NCI-H2107 treated with DMSO at 0.1 percent for 48 hours (cell line): ENCODE measurements at regions not wholly inside any gene's neighbourhood (a gene's known extent, or its start where the extent isn't known, plus 50 kb on each side); places are given as distances from the start of the nearest gene placed in this dataset.

ENCODE experiments used
- DNase-seq: peaks from one replicate; lab custom pipeline; 2025; ENCODE audit not compliant: unreplicated experiment; lab: John Stamatoyannopoulos, UW

GRCh38 chr5:89513299-89514044 lies 630.5 kb upstream of the MEF2C start:
- no peak for DNase-seq

DNA sequence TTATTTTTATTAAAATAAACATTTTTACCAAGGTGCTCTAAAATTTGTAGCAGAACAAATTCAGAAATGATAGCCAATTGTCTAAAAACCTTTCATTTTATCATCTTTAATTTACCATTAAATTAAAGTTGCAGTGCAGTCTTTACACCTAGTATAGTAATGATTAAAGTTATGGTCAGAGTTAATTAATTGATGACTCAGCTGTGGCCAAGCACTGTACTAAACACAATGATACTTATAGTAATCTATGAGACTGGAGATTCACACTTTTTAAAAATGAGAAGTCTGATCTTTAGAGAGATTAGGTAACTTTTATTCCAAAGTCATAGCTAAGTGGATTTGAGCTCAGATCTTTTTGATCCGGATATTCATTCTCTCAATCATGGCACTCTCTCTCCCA lies 621.1 kb upstream of the MEF2C start:
- no peak for DNase-seq

DNA sequence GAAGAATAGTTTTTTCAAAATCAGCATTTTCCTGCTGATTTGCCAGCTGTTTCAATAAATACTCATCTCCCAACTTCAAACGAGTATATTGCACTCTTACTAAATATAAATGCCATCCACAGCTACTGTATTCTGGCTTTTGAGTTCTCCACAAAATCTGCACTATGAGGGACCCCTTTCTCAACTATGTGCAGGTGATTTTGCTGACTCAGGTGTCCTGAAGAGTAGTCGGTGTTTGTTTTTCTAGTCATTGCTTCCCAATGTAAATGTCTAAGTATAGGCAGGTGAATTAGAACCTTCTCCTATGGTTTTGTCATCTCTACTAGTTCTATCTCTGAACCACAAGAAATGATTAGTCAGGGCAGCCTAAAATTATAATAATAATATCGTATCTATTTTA lies 616.8 kb upstream of the MEF2C start:
- no peak for DNase-seq

GRCh38 chr5:89498699-89499098 lies 615.7 kb upstream of the MEF2C start:
- no peak for DNase-seq

GRCh38 chr5:89493414-89493813 lies 610.4 kb upstream of the MEF2C start:
- DNase-seq: no peak

GRCh38 chr5:89484962-89485361 lies 602.0 kb upstream of the MEF2C start:
- no peak for DNase-seq

DNA sequence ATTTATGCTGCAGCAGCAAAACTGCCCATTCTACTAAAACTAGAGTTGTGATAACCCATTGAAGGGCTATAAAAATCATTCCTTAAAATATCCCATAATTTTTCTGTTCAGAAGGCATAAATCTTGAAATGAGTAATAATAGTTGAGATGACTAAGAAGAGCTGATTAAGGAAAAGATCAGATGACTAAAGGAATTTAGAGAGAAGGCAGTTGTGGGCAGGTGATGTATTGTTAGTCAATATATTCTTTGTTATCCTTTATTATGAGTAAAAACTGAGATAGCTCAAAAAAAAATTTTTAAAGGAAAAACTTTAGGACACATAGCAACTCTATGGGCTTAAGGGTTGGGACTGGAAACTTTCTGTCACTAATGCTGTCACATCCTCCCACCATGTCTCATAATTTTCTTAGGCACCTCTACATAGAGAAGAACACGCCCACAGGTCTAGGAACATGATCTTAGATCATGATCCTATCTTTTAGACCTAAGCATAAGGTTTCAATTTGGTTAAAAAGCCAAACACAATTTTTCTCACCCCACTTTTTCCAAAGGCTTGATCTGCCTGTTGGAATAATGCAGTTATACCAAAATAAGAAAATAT lies 597.5 kb upstream of the MEF2C start:
- no peak for DNase-seq

DNA sequence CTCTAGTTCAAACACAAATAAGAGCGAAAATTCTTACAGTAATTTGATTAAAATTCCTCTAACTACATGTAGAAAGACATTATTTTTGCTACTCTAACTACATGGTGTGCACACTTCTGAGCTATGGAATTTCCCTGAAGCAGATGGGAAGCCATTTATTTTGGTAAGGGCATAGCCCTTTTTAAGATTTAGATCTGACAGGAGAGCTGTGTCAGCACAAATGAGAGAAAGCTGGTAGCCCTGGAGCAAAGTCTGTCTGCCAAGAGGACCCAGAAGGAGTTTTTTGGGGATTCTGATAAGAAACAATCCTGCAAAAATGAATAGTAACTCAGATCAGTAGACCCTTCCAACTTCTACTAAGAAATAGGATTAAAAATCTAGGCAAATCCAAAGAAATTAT lies 595.9 kb upstream of the MEF2C start:
- DNase-seq: no peak

DNA sequence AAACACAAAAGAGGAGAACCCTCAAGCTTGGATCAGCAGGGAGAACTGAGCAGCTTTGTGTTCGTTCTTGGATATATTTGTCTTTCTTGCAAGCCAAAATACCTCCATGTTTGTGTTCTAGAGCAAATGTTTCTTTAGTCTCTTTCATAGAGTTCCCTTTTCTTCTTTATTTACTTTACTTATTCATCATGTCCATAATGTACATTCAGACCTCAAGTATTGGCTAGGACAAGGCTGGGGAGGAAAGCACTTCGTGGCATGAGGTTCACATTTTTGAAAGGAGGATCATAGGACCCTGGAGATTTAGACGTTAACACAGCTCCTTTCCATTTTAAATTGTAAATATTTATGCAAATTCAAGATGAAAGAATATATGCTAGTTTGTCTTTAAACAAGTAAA lies 590.2 kb upstream of the MEF2C start:
- no peak for DNase-seq

DNA sequence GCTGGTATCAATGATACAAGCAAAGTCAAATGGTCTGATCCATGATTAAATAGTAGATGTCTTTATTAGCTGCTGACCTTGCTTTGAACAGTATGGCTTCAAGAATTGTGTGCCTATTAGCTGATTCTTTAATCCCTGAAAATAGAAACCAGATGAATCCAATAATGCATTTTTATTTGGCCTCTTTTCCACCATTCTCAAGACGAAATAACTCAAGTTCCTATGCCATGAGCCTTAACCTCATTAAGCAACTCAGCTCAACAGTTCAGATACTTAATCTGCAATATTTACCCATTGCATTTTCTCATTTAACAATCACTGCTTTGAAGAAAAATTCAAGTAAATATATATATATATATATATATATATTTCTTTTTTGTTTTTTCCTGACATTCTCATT lies 588.6 kb upstream of the MEF2C start:
- DNase-seq: no peak

DNA sequence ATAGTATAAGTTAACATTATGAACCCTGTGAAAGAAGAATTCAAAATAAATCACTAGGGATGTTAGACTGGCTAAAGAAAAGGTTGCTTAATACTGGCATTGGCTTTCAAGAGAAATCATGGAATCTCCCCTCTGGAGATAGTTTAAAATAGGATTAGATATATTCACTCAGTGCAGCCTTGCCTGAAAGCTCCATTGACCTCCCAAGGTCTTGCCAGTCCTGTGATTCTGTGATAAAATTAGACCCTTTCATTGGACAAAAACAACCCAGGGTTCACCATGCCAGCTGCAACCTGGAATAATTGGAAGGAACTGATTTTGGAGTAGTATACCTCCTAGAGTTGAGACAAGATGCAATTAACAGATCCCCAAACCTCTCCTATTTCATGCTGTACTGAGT lies 588.1 kb upstream of the MEF2C start:
- no peak for DNase-seq

DNA sequence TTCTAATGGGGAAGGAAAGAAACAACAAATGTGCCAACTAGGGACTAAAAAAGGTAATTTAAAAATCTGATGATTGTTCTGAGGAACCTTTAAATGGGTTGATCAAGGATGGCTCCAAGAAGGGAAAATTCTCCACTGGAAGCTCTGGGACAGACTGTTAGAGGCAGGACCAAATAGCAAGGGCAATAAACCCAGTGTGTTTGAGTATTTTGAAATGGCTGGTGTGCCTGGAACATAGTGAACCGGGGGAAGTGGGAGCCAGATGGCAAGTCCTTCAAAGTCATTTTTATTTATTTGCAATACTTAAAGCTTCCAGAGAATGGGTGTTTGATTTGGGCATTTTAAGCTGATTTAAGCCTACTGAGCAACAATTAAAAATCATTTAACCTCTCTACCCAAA lies 587.7 kb upstream of the MEF2C start:
- no peak for DNase-seq

- DNase-seq: no peak
Observed at GRCh38 chr5:89458332-89458656, 575.3 kb upstream of the MEF2C start.

GRCh38 chr5:89457411-89458331 lies 574.7 kb upstream of the MEF2C start:
- no peak for DNase-seq

- no peak for DNase-seq
Observed at GRCh38 chr5:89452081-89452480, 569.1 kb upstream of the MEF2C start.

DNA sequence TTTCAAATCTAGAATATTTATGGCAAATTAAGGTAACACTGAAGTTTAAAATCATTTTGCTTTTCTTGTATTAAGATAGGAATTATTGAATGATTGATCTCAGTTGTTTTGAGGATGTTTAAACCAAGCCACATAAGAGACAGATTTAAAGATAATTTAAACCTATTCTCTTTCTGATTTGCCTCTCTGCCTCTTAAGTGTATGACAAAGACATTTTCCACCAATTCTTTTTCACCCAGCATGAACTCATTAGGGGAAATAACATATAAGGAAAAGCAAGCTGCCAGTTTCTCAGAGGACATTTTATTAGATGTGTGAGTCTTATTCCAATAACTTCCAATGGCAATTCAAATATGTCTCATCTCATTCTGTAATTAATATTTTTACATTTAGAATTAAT lies 568.3 kb upstream of the MEF2C start:
- DNase-seq: no peak

DNA sequence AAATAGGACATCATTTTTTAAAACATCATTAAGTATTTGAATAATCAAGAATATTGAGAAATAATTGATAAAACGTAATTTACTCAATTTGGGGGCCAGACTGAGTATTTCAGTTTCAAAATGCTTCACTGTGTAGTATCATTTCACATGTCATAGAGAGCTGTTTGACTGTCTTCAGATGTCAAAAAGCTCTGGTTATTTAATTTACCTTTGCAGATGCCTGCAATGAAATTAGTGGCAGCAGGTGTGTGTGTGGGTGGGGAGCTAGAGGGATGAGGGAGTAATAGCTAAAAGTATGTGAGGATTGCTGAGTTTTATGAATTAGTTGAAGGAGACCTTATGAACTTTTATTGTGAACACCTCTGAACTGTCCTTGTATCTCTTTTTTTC lies 567.2 kb upstream of the MEF2C start:
- no peak for DNase-seq

DNA sequence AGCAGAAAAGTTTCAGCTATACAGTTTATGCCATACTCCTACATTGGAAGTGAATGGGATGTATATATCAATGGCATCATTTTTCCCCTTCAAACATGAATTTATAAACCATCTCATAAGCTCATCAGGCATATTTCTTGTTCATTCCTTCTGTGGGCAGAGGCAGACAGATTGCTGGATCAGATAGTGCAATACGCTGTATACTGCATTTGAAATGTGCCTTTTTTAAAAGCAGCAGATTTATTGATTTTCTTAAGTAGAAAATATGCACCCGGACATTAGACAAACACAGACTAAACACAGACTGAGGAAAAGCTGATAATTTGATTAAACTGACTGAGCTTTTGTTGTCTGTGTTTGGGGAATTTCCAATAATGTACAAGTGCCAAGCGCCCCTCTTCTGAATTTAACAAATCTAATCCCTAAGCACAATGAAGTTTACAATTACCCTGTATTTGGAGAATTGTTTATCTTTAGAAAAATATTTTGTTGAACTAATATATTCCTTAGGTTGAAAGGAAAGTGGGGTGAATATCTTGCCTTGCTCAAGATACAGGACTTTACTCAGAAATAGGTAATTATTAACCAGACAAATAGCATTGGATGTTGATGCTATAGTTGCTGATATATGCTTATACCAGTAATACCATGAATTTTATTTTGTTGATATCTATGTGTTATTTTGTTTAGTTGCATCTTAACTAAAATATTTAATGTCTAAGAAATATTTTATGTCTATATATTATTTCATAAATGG lies 566.6 kb upstream of the MEF2C start:
- DNase-seq: no peak

DNA sequence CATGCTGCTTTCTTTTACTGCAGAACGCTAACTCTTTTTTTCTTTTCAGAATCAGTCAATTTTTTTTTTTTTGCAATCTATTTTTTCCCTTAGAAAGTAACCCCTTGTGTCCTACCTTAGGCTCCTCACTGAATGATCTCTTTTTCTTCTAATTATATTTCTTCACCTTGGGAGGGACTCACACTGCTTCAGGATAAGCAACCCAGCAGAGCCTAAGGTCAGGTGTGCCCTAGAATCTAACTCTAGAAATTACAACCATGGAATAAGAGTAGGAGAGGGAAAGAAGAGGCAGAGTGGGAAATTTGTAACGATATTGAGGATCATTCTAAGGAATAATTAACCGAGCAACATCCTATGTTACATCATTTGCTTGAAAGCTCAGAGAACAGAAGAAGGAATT lies 564.0 kb upstream of the MEF2C start:
- no peak for DNase-seq

DNA sequence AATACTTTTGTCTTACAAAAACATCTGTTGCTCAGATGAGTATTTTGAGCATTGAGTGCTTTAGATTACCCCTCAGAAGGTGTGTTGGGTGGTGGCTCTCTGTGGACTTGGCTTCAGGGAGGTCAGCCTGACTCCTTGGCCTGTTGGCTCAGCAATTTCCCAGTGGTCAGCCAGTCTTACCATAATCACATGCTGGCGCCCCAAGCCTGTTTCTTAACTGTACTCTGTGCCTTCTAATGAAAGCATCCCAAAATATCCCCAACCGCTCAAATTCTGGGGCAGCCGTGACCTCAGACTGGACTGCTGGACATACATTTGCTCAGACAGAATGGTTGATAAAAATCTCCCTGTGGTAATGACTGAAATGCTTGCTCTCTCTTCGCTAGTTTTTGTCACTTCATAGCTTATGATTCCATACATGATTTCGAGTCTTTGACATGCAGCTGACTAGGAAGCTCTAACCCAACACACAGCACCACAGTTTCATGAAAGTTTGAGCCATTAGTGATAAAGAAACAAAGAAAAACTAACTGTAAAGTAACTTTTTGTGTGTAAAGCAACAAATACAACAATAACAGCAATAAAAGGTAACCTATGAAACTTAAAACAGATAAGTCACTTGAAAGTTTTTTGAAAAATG lies 562.2 kb upstream of the MEF2C start:
- no peak for DNase-seq

- DNase-seq: no peak
Observed at GRCh38 chr5:89444088-89444487, 561.1 kb upstream of the MEF2C start.
